ENCODE measurements at regions not wholly inside any gene's neighbourhood (a gene's known extent, or its start where the extent isn't known, plus 50 kb on each side); places are given as distances from the start of the nearest gene placed in this dataset.

DNA sequence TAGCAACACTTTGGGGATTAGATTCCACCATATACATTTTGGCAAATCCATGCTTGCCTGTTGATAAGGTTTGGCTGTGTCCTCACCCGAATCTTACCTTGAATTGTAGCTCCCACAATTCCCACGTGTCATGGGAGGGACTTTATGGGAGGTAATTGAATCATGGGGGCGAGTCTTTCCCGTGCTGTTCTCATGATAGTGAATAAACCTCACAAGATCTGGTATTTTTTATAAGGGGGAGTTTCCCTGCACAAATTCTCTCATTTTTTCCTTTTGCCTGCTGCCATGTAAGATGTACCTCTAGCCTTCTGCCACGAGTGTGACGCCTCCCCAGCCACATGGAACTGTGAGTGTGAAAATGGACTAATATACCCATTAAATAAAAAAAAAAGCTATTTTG is 265.3 kb downstream of the MRPL39 start (continued):
- TF ChIP-seq, protein P1, sequence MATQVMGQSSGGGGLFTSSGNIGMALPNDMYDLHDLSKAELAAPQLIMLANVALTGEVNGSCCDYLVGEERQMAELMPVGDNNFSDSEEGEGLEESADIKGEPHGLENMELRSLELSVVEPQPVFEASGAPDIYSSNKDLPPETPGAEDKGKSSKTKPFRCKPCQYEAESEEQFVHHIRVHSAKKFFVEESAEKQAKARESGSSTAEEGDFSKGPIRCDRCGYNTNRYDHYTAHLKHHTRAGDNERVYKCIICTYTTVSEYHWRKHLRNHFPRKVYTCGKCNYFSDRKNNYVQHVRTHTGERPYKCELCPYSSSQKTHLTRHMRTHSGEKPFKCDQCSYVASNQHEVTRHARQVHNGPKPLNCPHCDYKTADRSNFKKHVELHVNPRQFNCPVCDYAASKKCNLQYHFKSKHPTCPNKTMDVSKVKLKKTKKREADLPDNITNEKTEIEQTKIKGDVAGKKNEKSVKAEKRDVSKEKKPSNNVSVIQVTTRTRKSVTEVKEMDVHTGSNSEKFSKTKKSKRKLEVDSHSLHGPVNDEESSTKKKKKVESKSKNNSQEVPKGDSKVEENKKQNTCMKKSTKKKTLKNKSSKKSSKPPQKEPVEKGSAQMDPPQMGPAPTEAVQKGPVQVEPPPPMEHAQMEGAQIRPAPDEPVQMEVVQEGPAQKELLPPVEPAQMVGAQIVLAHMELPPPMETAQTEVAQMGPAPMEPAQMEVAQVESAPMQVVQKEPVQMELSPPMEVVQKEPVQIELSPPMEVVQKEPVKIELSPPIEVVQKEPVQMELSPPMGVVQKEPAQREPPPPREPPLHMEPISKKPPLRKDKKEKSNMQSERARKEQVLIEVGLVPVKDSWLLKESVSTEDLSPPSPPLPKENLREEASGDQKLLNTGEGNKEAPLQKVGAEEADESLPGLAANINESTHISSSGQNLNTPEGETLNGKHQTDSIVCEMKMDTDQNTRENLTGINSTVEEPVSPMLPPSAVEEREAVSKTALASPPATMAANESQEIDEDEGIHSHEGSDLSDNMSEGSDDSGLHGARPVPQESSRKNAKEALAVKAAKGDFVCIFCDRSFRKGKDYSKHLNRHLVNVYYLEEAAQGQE (IDR thresholded peaks at IDR 0.05) = no peak
- no peak for TF ChIP-seq POLR2AphosphoS2 (conservative IDR thresholded peaks at IDR 0.05; ENCODE audit: low read length)
- TF ChIP-seq CBX2 (IDR thresholded peaks at IDR 0.05; ENCODE audit: borderline replicate concordance, low read depth) = no peak
- TF ChIP-seq SMC3 (IDR thresholded peaks at IDR 0.05) = no peak
- TF ChIP-seq HOXB13 (CRISPR knock-in tag; IDR thresholded peaks at IDR 0.05; ENCODE audit: low read depth) = no peak
- TF ChIP-seq CHD4 (IDR thresholded peaks at IDR 0.05; ENCODE audit: borderline replicate concordance) = no peak
- TF ChIP-seq, protein P2, sequence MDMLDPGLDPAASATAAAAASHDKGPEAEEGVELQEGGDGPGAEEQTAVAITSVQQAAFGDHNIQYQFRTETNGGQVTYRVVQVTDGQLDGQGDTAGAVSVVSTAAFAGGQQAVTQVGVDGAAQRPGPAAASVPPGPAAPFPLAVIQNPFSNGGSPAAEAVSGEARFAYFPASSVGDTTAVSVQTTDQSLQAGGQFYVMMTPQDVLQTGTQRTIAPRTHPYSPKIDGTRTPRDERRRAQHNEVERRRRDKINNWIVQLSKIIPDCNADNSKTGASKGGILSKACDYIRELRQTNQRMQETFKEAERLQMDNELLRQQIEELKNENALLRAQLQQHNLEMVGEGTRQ (IDR thresholded peaks at IDR 0.05) = no peak

DNA sequence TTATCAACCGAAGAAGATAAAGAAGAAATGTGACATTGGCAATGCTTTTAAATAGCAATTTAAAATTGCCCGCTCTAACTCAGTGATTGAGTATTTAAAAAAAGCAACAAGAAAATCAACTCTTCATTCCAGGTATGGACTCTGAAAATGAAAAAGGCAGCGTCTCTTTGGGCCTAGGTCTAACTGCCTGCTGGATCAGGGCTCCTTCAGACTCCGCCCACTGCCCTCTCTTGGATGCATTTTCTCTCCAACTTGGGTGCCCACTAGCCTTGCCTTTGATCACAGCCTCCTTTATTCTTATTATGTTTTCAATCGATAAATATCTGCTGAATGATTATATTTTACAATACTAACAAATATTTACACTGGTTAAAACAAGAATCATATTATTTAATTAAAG is 268.9 kb downstream of the MRPL39 start:
- CTCF ChIA-PET = no interaction called here
- no peaks in the 10 kb centered on the region for H3K4me1 ChIP-seq
- H3K4me2 ChIP-seq = no peak overlapping the region
- POLR2A ChIA-PET = no interaction called here
- 28% methylated on average over 5 of the region's 5 CpGs for WGBS (ENCODE audit: missing lambda C conversion rate)
- no peak for DNase-seq (ENCODE audit: low read depth in 1 of 2, low spot score in 1 of 2)
- no peak for ATAC-seq
- no peaks in the 10 kb centered on the region for H3K9me3 ChIP-seq
- TF ChIP-seq FOSL2 (IDR thresholded peaks at IDR 0.05) = no peak
- TF ChIP-seq FOSL2 (CRISPR knock-in tag; IDR thresholded peaks at IDR 0.05) = no peak
- no peak for TF ChIP-seq EP300 (IDR thresholded peaks at IDR 0.05)
- no peak for TF ChIP-seq RARB (CRISPR knock-in tag; IDR thresholded peaks at IDR 0.05)
- no peak for TF ChIP-seq SMC3 (IDR thresholded peaks at IDR 0.05)
- no peak for TF ChIP-seq CBX2 (IDR thresholded peaks at IDR 0.05; ENCODE audit: borderline replicate concordance, low read depth)
- TF ChIP-seq POLR2AphosphoS2 (conservative IDR thresholded peaks at IDR 0.05; ENCODE audit: low read length) = no peak
- TF ChIP-seq ZC3H11A (IDR thresholded peaks at IDR 0.05) = no peak
- TF ChIP-seq JUN (IDR thresholded peaks at IDR 0.05) = no peak
- TF ChIP-seq, protein P3, sequence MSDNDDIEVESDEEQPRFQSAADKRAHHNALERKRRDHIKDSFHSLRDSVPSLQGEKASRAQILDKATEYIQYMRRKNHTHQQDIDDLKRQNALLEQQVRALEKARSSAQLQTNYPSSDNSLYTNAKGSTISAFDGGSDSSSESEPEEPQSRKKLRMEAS (IDR thresholded peaks at IDR 0.05) = no peak
- no peak for TF ChIP-seq RNF2 (IDR thresholded peaks at IDR 0.05; ENCODE audit: borderline replicate concordance, low read depth)
- TF ChIP-seq, protein P4, sequence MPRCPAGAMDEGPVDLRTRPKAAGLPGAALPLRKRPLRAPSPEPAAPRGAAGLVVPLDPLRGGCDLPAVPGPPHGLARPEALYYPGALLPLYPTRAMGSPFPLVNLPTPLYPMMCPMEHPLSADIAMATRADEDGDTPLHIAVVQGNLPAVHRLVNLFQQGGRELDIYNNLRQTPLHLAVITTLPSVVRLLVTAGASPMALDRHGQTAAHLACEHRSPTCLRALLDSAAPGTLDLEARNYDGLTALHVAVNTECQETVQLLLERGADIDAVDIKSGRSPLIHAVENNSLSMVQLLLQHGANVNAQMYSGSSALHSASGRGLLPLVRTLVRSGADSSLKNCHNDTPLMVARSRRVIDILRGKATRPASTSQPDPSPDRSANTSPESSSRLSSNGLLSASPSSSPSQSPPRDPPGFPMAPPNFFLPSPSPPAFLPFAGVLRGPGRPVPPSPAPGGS (IDR thresholded peaks at IDR 0.05) = no peak
- TF ChIP-seq KDM1A (IDR thresholded peaks at IDR 0.05; ENCODE audit: low read depth) = no peak
- TF ChIP-seq, protein P5, sequence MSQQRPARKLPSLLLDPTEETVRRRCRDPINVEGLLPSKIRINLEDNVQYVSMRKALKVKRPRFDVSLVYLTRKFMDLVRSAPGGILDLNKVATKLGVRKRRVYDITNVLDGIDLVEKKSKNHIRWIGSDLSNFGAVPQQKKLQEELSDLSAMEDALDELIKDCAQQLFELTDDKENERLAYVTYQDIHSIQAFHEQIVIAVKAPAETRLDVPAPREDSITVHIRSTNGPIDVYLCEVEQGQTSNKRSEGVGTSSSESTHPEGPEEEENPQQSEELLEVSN (IDR thresholded peaks at IDR 0.05; ENCODE audit: borderline replicate concordance, low read depth) = no peak
- no peak for TF ChIP-seq CBX8 (IDR thresholded peaks at IDR 0.05)
- TF ChIP-seq FOSB (CRISPR knock-in tag; IDR thresholded peaks at IDR 0.05) = no peak
- TF ChIP-seq NR3C1 (IDR thresholded peaks at IDR 0.05) = no peak
- no peak for TF ChIP-seq NPAS2 (CRISPR knock-in tag; IDR thresholded peaks at IDR 0.05; ENCODE audit: borderline replicate concordance)
- TF ChIP-seq, protein P6, sequence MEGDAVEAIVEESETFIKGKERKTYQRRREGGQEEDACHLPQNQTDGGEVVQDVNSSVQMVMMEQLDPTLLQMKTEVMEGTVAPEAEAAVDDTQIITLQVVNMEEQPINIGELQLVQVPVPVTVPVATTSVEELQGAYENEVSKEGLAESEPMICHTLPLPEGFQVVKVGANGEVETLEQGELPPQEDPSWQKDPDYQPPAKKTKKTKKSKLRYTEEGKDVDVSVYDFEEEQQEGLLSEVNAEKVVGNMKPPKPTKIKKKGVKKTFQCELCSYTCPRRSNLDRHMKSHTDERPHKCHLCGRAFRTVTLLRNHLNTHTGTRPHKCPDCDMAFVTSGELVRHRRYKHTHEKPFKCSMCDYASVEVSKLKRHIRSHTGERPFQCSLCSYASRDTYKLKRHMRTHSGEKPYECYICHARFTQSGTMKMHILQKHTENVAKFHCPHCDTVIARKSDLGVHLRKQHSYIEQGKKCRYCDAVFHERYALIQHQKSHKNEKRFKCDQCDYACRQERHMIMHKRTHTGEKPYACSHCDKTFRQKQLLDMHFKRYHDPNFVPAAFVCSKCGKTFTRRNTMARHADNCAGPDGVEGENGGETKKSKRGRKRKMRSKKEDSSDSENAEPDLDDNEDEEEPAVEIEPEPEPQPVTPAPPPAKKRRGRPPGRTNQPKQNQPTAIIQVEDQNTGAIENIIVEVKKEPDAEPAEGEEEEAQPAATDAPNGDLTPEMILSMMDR (IDR thresholded peaks at IDR 0.05) = no peak
- FAIRE-seq = no peak
- H3K27ac ChIP-seq = no peak overlapping the region
- H3K4me3 ChIP-seq = no peak overlapping the region

Measured in A549 (cell line).